Stimulated activated CD8-positive, alpha-beta memory T cell treated with anti-CD3 and anti-CD28 coated beads, Interleukin-12 subunit alpha, Interleukin-12 subunit beta, amount 100 ng/mL, for 24 hours (primary cell): ENCODE measurements at regions not wholly inside any gene's neighbourhood (a gene's known extent, or its start where the extent isn't known, plus 50 kb on each side); places are given as distances from the start of the nearest gene placed in this dataset.
"Not testable (repeated sequence)": the region's sequence is repeated elsewhere in the genome, so short reads cannot be mapped to it uniquely, and the experiment has no call there.

Source experiments
- DNase-seq: peaks from one replicate; pipeline ENCODE4 v3.0.0-alpha.2; 2020; ENCODE audit errors: extremely low read depth

GRCh38 chr18:52190195-52190594 is 149.8 kb upstream of the DCC start:
- DNase-seq: no peak

- DNase-seq: no peak
Measured at GRCh38 chr18:52190631-52191030, 149.4 kb upstream of the DCC start.

- no peak for DNase-seq
Measured at GRCh38 chr18:52200406-52200805, 139.6 kb upstream of the DCC start.

- DNase-seq: no peak
Measured at GRCh38 chr18:52200921-52201663, 138.9 kb upstream of the DCC start.

- no peak for DNase-seq
Measured at GRCh38 chr18:52208646-52209045, 131.4 kb upstream of the DCC start.

- no peak for DNase-seq
Measured at GRCh38 chr18:52216109-52216508, 123.9 kb upstream of the DCC start.

GRCh38 chr18:52216666-52217065 is 123.3 kb upstream of the DCC start:
- DNase-seq: no peak

GRCh38 chr18:52219102-52219501 is 120.9 kb upstream of the DCC start:
- no peak for DNase-seq

- no peak for DNase-seq
Measured at GRCh38 chr18:52220062-52220591, 119.9 kb upstream of the DCC start.

- no peak for DNase-seq
Measured at GRCh38 chr18:52222211-52222610, 117.8 kb upstream of the DCC start.

- DNase-seq: no peak
Measured at GRCh38 chr18:52227536-52227935, 112.5 kb upstream of the DCC start.

GRCh38 chr18:52228166-52228565 is 111.8 kb upstream of the DCC start:
- no peak for DNase-seq

GRCh38 chr18:52236131-52236530 is 103.9 kb upstream of the DCC start:
- DNase-seq: no peak

GRCh38 chr18:52237551-52237950 is 102.4 kb upstream of the DCC start:
- no peak for DNase-seq

- DNase-seq: no peak
Measured at GRCh38 chr18:52242711-52243110, 97.3 kb upstream of the DCC start.

- DNase-seq: no peak
Measured at GRCh38 chr18:52244658-52245057, 95.3 kb upstream of the DCC start.

GRCh38 chr18:52254367-52254766 is 85.6 kb upstream of the DCC start:
- no peak for DNase-seq

GRCh38 chr18:52257417-52257816 is 82.6 kb upstream of the DCC start:
- DNase-seq: not testable (repeated sequence)

- DNase-seq: no peak
Measured at GRCh38 chr18:52275817-52276216, 64.2 kb upstream of the DCC start.

- no peak for DNase-seq
Measured at GRCh38 chr18:52277785-52278184, 62.2 kb upstream of the DCC start.

GRCh38 chr18:52278191-52278590 is 61.8 kb upstream of the DCC start:
- no peak for DNase-seq

- DNase-seq: no peak
Measured at GRCh38 chr18:52280702-52281101, 59.3 kb upstream of the DCC start.

- no peak for DNase-seq
Measured at GRCh38 chr18:52283927-52284326, 56.1 kb upstream of the DCC start.

- DNase-seq: no peak
Measured at GRCh38 chr18:52286675-52287074, 53.3 kb upstream of the DCC start.
